RPMI8226 (cell line): ENCODE measurements at regions not wholly inside any gene's neighbourhood (a gene's known extent, or its start where the extent isn't known, plus 50 kb on each side); places are given as distances from the start of the nearest gene placed in this dataset.

Experiments
- DNase-seq: peaks from one replicate; pipeline ENCODE4 v3.0.0-alpha.2; 2015

DNA sequence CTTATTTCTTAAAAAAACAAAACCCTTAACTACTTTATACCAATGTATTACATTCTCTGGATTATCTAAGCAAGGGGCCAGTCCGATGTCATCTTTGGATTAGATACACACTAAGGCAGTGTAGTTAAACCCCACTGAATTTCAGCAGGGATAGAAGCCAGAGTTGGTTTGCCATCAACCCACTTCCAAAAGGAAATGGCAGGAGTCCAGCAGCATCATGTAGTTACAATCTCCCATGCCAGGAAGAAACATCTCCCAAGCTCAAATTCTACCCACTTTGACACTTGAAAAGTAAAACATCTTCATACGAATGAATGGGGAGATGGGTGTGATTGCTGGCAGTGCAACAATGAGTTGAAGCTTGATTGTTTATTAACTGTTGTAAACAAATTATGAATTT, 203.5 kb upstream of the PLXNC1 start:
- no peak for DNase-seq

DNA sequence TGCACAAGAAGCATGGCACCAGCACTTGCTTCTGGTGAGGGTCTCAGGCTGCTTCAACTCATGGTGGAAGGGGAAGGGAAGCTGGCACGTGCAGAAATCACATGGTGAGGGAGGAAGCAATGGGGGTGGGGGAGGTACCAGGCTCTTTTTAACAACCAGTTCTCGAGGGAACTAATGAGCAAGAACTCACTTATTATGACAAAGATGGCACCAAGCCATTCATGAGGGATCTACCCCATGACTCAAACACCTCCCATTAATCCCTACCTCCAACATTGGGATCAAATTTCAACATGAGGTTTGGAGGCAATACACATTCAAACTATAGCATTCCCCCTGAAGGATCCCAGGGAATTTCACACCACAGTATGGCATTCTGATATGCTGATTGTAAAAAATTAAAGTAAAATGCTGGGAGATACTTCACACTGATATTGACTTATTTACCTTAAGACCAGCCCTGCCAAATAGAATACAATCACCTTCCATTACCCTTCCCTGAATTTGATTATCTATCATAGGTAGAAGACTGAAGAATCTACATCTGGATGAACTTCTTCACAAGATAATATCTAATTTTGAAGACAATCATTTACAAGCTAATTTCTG, 201.7 kb upstream of the PLXNC1 start:
- no peak for DNase-seq

DNA sequence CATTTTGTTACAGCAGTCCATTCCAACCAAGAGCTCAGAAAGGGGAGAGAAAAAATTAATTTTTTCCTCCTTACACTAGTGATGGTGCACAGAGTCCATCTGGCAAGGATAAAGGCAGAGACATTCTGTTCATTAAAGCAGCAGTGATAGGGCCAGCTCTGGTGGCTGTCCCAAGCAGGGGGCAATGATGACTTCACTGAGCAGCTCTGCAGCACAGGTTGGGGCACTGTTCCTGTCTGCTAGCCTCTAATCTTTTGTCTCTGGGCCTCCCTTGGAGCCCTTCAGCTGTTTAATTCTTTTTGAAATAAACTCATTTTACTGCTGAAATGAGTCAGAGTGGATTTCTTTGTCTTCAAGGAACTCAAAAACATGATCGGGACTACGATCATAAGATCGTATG, 200.9 kb upstream of the PLXNC1 start:
- no peak for DNase-seq

DNA sequence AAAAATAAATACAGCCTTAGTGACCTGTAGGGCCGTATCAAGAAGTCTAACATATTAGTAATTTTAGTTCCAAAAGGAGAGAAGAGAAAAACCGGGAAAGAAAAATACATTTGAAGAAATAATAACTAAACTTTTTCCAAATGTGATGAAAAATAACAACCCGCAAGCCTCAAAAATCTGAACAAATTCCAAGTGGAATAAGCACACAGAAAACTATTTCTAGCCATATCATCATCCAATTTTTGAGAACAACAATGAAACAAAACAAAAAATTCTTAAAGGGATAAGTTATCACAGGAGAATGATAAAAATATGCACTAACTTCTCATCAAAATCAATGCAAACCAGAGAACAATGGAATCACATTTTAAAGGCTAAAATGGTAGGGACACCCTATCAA, 198.1 kb upstream of the PLXNC1 start:
- no peak for DNase-seq

DNA sequence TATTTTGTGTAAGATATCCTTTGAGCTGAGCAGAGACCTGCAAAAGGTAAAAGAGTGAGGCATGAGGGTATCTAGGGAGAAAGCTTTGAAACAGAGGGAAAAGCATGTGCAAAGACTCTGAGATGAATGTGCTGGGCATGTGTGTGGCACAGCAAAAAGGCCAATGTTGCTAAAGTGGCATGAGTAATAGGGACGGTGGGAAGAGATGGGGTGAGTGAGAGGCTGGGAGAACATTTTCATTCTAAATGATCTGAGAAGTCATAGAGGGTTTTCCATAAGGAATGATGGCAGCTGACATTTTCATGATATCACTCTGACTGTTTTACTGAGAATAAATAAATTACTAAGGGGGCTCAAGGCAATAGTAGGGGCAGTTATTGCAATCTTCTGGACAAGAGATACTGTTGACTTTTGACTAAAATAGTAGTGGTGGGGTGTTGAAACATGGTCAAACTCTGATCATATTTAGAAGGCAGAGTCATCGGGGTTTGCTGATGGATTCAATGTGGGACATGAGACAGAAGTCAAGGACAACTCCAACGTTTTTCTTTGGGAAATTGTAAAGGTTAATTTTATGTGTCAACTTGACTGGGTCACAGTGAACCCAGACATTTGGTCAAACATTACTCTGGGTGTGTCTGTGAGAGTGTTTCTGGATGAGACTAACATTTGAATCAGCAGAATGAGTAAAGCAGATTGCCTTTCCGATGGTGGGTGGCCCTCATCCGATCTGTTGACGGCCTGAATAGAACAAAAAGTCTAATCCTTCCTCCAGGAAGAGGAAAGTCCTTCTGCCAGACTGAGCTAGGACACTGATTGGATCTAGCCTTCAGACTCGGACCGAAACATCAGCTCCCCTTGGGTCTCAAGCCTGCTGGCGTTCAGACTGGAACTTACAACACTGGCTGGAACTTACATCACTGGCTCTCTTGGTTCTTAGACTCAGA, 193.9 kb upstream of the PLXNC1 start:
- DNase-seq = no peak

DNA sequence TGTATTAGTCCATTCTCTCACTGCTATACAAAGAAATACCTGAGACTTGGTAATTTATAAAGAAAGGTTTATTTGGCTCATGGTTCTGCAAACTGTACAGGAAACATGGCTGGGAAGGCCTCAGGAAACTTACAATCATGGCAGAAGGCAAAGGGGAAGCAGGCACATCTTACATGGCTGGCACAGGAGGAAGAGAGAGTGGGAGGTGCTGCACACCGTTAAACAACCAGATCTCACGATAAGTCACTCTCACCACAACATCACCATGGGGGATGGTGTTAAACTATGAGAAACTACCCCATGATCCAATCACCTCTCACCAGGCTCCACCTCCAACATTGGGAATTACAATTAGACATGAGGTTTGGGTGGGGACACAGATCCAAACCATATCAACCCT, 191.8 kb upstream of the PLXNC1 start:
- DNase-seq = no peak

DNA sequence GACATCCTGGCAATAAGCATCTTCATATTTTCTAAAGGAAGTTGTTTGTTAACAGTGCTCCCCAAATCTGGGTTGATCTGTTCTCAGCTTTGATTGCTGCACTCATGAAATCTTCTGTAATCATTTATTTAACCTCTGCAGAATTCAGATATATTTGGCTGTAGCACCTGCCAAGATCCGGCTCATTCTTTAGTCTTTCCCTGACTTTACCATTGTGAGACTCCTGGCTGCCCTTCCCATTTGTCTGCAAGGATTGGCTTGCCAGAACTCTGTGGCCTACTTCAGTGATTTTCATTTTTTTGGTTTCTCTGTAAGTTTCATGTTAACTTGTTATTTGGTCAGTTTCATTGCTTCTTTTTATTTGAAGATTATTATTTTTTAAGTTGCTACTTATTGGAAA, 191.2 kb upstream of the PLXNC1 start:
- DNase-seq = no peak

DNA sequence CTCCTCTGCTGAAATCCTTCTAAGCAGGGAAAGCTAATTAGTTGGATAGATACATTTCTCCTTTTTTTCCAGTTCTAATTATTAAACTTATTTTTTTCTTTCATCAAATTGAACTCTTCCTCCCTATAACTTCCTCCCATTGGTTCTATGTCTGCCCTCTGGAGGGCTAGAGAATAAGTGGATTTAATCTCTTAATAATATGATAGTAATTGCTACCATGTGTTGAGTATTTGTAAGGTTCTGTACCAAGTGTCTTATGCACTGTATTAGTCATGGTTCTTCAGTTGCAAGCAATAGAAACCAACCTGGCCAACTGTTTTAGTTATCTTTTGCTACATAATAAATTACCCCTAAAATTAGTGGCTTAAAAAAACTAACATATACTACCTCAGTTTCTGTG, 190.5 kb upstream of the PLXNC1 start:
- no peak for DNase-seq

DNA sequence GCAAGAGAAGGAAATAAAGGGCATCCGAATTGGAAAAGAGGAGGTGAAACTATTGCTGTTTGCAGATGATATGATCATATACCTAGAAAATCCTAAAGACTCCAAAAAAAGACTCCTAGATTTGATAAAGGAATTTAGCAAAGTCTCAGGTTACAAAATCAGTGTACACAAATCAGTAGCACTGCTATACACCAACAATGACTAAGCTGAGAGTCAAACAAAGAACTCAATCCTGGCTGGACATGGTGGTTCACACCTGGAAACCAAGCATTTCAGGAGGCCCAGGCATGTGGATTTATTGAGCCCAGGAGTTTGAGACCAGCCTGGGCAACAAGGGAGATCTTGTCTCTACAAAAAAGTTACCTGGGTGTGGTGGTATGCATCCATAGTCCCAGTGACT, 188.7 kb upstream of the PLXNC1 start:
- no peak for DNase-seq

DNA sequence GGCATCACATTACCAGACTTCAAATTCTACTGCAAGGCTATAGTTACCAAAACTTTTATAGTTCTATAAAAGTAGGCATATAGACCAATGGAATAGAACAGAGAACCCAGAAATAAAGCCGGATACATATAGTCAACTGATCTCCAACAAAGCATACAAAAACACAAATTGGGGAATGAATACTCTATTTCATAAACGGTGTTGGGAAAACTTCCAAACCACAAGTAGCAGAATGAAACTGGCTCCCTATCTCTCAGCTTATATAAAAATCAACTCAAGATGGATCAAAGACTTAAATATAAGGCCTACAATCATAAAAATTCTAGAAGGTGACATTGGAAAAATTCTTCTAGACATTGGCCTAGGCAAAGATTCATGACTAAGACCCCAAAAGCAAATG, 187.9 kb upstream of the PLXNC1 start:
- no peak for DNase-seq

DNA sequence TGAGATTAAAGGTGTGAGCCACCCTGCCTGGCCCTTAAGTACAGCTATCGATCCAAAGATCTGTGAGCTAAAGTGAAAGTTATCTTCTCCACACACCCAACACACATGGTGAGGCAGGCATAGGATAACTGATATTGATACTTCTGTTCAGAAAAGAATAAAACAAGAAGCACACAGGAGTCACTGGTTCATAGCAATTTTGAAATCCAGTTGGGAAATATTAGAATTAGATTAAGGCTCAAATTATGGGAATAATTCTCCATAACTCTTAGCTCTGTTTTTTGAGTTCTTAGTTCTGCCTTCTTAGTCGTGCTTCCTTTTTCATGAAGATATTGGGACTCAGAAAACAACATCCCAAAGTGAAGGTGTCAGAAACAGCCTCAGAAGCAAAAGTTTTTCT, 186.0 kb upstream of the PLXNC1 start:
- no peak for DNase-seq

DNA sequence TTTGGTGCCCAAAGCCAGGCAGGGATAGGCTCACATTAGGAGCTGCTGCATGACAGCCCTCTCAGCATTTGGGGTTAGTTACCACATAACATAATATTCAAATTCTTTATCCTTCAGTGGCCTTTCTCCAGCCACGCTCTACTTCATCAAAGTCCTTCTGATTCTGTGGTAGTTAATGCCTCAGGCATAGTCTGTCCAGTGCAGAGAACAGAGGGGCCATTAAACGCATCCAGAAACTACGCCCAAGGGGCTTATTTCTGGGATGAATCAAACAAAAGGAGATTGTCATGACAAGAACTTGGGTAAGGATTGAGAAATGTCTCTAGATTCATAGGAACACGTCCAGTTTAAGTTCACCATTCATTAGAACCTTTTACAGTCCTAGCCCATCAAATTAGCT, 183.4 kb upstream of the PLXNC1 start:
- no peak for DNase-seq

DNA sequence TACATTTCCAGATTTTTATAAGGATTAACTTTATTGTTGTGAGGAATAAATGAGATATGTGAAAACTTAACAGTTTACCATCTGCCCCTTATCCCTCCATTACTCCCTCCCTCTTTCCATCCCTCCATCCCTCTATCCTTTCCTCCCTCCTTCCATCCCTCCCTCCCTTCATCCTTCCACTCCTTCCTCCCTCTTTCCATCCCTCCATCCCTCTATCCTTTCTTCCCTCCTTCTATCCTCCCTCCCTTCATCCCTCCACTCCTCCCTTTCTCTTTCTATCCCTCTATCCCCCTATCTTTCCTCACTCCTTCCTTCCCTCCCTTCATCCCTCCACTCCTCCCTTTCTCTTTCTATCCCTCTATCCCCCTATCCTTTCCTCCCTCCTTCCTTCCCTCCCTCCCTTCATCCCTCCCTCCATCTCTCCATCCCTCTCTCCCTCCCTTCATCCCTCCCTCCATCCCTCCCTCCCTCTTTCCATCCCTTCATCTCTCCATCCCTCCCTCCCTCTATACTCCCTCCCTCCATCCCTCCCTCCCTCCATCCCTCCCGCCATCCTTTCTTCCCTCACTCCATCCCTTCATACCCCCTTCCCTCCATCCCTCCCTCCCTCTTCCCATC, 181.8 kb upstream of the PLXNC1 start:
- DNase-seq = no peak

DNA sequence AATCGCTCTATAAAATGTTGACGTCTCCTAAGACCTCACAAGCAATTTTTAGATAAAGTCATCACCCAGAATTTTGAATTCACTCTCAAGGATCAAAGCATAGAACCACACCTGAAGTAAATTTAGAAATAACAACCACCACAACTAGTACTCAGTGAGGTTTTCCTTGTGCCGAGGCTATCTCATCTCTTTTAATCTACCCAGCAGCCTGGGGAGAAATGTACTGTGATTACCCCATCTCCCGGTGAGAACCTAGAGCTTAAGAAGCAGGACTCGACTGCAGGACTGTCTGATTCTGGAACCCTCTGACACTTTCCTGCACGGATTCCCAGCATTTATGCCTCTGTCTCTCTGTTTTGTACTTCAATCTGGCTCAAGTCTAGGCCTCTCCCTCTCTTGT, 180.9 kb upstream of the PLXNC1 start:
- DNase-seq = no peak

DNA sequence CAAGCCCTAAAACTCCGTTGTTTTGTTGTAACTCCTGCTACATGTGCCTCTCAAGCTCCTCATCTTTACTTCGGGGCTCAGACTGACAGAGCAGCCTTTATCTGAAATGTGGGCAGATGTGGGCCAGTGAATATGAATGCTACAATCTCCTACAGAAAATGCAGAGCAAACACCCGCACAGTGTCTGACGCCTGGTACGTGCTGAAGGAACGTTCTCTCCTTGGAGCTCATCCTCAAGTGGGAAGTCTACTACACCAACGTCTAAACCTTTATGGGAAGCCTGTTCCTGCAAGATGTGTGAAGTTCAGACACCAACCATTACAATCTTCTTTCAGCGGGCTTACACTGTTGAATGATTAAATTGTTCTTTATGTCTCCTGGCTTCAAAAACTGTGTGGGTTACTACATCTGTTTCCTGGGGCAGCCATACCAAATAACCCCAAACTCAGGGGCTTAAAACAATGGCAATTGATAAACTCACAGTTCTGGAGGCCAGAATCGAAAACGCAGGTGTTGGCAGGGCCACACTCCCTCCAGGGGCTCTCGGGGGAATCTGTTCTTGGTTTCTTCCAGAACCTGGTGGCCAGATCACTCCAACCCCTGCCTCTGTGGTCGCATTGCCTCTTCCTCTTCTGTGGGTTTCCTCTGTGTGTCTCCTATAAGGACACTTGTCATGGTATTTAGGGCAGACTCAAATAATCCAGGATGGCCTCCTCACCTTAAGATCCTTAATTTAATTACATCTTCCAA, 179.7 kb upstream of the PLXNC1 start:
- DNase-seq = no peak

DNA sequence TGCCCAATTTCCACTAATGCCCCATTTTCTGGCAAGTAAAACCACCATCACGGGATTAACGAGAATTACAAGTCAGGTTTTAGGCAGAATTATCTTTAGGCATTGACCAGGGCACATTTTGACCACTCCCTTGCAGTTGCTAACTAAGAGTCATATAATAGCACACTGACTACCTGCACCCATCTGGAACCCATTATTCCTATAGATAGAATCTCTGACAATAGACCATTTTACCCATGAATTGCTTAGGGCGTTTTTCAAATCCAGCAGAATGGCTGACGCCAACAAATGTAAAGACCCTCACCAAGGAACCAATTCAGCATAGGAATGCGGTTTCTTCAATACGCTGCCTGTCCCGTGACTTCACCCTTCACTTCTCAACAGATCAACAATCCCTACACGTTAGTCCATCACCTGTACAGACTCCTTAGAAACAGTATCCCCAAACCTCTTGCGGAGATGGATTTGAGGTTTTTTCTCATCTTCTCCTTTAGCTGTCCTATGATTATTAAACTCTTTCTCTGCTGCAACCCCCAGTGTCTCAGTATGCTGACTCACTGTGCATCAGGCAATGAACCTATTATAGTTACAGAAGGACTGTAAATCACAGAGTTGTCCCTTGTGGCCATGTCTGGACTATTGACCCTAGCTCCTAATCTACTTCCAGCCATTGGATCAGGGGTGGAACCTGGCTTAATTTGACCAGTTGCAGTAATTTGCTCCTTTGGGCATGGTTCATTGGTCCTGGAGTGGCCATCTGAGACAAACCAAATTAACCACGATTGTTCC, 177.3 kb upstream of the PLXNC1 start:
- no peak for DNase-seq

DNA sequence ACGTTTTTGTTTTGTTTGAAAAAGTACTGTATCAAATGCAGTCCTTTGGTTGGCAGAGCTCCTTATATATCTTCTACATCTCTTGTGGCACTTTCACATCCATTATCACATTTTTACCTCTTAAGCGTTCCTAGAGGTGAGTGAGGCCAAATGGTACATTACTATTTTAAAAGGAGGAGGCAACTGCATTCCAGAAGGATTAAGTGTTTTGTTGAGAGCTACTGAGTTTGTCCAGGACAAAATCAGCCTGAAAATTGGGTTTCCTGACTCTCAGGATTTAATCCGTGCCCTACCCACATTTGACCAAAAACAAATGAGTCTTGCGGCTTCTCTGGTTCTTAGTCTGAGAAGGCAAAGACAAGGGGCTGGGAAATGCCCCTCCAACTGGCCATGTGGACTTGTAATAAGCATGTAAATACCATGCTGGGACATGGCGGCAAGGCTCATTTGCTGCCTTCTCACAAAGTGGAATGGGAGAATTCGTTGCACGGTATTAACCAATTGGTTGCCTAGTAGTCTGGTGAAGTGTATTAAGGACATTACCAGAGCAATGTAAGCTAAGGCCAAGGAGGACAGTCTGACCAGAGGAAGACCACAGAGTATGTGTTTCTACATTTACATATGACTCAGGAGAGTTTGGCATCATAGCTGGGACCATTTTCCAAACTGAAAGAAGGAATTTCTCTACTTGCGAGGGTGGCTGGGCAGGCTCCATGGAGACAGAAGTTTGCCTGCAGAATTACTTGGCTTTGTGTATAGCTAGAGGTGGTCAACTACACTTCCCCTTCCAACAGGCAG, 175.8 kb upstream of the PLXNC1 start:
- DNase-seq = no peak

DNA sequence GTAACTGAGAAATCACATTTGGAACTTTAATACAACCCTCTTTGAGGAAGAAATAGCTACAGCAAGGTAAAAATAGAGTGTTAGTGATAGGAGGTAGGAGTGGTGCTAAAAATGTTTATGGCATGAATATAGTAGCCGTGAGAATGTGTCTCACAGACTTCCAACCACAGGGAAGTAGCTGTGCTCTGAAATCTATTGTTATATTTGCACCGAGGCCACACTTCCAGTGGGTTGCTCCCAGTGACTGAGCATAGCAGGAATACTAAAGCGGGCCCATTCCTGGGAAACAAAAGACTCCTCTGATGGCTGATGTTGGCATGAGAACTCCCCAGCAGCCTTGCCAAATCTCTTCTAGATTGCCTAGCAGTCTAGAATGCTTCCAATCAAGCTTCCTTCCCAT, 174.1 kb upstream of the PLXNC1 start:
- DNase-seq = no peak

DNA sequence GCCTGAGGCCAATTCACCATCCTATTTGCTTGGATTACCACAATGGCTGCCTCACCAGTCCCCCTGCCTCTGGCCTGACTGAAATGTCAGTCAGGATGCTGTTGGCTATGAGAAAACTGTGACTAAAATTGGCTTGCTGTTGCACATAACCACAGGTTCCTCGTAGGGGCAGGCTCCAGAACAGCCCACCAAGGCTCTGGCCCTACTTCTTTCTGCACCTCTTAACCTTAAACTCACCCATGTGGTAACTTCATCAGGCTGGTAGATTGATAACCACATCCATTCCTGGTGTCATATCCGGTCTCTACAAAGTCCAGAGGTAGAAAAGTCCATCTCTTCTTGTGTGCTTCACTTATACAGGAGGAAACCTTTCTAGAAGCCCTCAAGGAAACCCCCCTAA, 172.4 kb upstream of the PLXNC1 start:
- no peak for DNase-seq

DNA sequence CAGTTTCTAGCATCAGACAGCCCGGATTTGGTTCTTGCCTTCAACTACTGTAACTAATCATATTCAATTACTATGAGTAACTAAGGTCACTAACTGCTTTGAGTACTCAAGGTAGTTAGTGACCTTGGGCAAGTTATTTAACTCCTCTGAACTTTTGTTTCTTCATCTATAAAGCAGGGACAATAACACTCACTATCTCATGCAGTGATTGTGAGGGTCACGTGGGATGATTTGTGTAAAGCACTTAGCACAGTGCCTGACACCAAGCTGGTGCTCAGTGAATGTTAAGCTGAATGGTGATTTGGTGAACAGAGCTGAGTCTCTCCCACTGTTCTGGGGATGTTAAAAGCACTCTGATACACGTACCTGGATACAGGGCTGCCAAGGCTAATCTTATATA, 171.3 kb upstream of the PLXNC1 start:
- no peak for DNase-seq

DNA sequence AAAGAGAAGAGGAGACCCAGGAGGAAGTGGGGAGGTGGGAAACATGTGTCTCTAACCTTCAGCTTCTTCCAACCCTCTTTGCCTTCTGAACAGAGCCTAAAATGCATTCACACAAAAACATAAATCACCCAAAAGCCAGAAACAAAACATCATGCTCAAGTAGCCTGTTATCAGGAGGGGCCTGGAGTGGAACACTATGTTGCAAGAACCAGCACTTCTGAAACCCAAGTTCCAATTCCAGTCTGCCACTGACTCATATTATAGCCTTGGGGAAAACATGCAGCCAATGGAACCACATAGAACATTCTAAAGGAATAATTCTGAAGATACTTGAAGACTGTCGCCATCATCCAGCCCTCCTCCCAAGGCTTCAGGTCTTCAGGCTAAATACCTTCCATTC, 169.8 kb upstream of the PLXNC1 start:
- DNase-seq = no peak

DNA sequence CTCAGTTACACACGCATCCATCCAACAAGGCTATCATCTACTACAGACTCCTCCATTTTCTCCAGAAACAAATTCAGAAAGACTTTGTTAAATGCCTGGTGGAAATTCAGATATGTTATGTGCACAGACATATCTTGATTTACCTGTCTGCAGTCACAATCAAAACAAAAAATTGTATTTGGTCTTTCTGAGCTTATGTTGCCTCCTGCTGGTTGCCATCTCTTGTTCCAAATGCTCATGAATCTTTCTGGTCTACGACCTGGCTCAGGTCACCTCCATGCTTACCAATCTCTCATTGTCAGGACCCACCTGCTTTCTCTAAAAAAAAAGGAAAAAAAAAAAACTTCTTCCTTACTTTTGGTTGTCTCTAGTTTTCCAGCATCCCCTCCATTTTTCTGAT, 169.2 kb upstream of the PLXNC1 start:
- DNase-seq = no peak
